B cell (primary cell): ENCODE measurements at regions not wholly inside any gene's neighbourhood (a gene's known extent, or its start where the extent isn't known, plus 50 kb on each side); places are given as distances from the start of the nearest gene placed in this dataset.

ENCODE experiments used
- ATAC-seq: fragments of 200-7000 bp; cut with Tn5 transposase; one replicate; pipeline ENCODE4 v1.10.0; 2021; ENCODE audit warnings: low read depth, mild to moderate bottlenecking, moderate number of reproducible peaks, moderate library complexity
- CTCF ChIA-PET: fragments of 350-600 bp; sonication (Branson Sonifier 250); formaldehyde crosslinking; loops from one replicate; lab custom pipeline; 2021; ENCODE audit warnings: antibody characterized with exemption, inconsistent platforms; lab: Charles Lee
- POLR2A ChIA-PET: fragments of 350-600 bp; sonication (Branson Sonifier 250); formaldehyde crosslinking; loops from one replicate; lab custom pipeline; 2021; ENCODE audit warnings: antibody characterized with exemption; lab: Charles Lee
- DNase-seq: peaks from one replicate; pipeline ENCODE4 v3.0.0; 2013
- H2AFZ ChIP-seq: 2 replicates; pipeline ENCODE4 v1.6.1; 2012; ENCODE audit warnings: mild to moderate bottlenecking, low read depth, low read length; ENCODE audit not compliant: insufficient read depth, poor library complexity, severe bottlenecking
- H3K27ac ChIP-seq, 2 donors: 1 replicate in 1 of 2; 2 replicates in 1 of 2; pipeline ENCODE4 v1.5.1; 2012 to 2013; ENCODE audit warnings: low read length in 2 of 2, mild to moderate bottlenecking in 2 of 2, moderate library complexity in 1 of 2
- H3K27me3 ChIP-seq, 4 experiments: fragments of 200-600 bp in 1 of 4; sonication (generic) in 1 of 4; replicated peaks in 1 of 4; 1 replicate in 2 of 4; 2 replicates in 2 of 4; pipeline versions ENCODE4 v1.6.1 to v1.7.0; 2013 to 2016; ENCODE audit warnings: low read length in 3 of 4, mild to moderate bottlenecking in 2 of 4, mixed read lengths in 1 of 4, moderate library complexity in 1 of 4; ENCODE audit not compliant: insufficient read depth in 4 of 4, control insufficient read depth in 3 of 4; ENCODE audit errors: control extremely low read depth in 1 of 4
- H3K36me3 ChIP-seq, 2 experiments: replicated peaks in 1 of 2; 1 replicate in 1 of 2; 2 replicates in 1 of 2; pipeline versions ENCODE4 v1.6.1 to v1.7.1; 2013; ENCODE audit warnings: low read length in 1 of 2; ENCODE audit not compliant: insufficient read depth in 2 of 2, control insufficient read depth in 1 of 2; ENCODE audit errors: control extremely low read depth in 1 of 2, extremely low read depth in 1 of 2
- H3K4me1 ChIP-seq, 2 donors: fragments of 200-600 bp in 1 of 2; sonication (generic) in 1 of 2; 1 replicate in 1 of 2; 2 replicates in 1 of 2; pipeline versions ENCODE4 v1.5.1 to v1.6.1; 2013 to 2017; ENCODE audit warnings: low read length in 2 of 2; ENCODE audit not compliant: control insufficient read depth in 2 of 2, insufficient read depth in 2 of 2
- H3K4me2 ChIP-seq: replicated peaks from 2 replicates; pipeline ENCODE3; 2012; ENCODE audit warnings: mild to moderate bottlenecking, low read depth, low read length; ENCODE audit not compliant: poor library complexity, severe bottlenecking
- H3K4me3 ChIP-seq, 5 experiments: fragments of 200-600 bp in 1 of 5; sonication (generic) in 1 of 5; 1 replicate in 3 of 5; 2 replicates in 2 of 5; pipeline versions ENCODE4 v1.5.1 to v1.7.0; 2011 to 2016; ENCODE audit warnings: low read length in 4 of 5, mild to moderate bottlenecking in 4 of 5, low read depth in 2 of 5, control low read depth in 1 of 5, moderate library complexity in 1 of 5; ENCODE audit not compliant: insufficient read depth in 1 of 5; ENCODE audit errors: control extremely low read depth in 1 of 5, extremely low read depth in 1 of 5
- H3K79me2 ChIP-seq: fragments of 200-600 bp; sonication (generic); one replicate; pipeline ENCODE4 v1.6.0; 2016; ENCODE audit warnings: low read length; ENCODE audit not compliant: control insufficient read depth, insufficient read depth
- H3K9ac ChIP-seq: fragments of 200-600 bp; sonication (generic); 2 replicates; pipeline ENCODE4 v1.6.1; 2017; ENCODE audit warnings: mild to moderate bottlenecking, low read length, moderate library complexity
- H3K9me3 ChIP-seq, 3 donors: one replicate each; pipeline versions ENCODE4 v1.6.1 to v1.7.1; 2013; ENCODE audit warnings: low read length in 2 of 3; ENCODE audit not compliant: control insufficient read depth in 2 of 3, insufficient read depth in 1 of 3; ENCODE audit errors: control extremely low read depth in 1 of 3
- H4K20me1 ChIP-seq: 2 replicates; pipeline ENCODE4 v1.6.0; 2012; ENCODE audit warnings: mild to moderate bottlenecking, low read length; ENCODE audit not compliant: insufficient read depth, control insufficient read depth, poor library complexity, severe bottlenecking
- H3K27ac Mint-ChIP-seq: one replicate; pipeline ENCODE4 v1.8.0; 2021; ENCODE audit warnings: mixed read lengths
- H3K27me3 Mint-ChIP-seq: one replicate; pipeline ENCODE4 v1.8.0; 2021; ENCODE audit warnings: mixed read lengths
- H3K4me1 Mint-ChIP-seq: one replicate; pipeline ENCODE4 v1.8.0; 2021; ENCODE audit warnings: mixed read lengths
- H3K4me3 Mint-ChIP-seq: one replicate; pipeline ENCODE4 v1.8.0; 2021; ENCODE audit warnings: mixed read lengths
- H3K9me3 Mint-ChIP-seq: one replicate; pipeline ENCODE4 v1.8.0; 2022; ENCODE audit warnings: mixed read lengths; ENCODE audit not compliant: insufficient read depth
- EZH2 ChIP-seq: IDR thresholded peaks from 2 replicates; pipeline ENCODE4 v1.6.1; 2012; ENCODE audit warnings: borderline replicate concordance, low read depth, mild to moderate bottlenecking, moderate library complexity, low read length; ENCODE audit not compliant: insufficient read depth, poor library complexity, severe bottlenecking
- WGBS: methylation state at CpG from one replicate; pipeline ENCODE4 v1.1.5; 2013; ENCODE audit warnings: missing lambda C conversion rate; ENCODE audit not compliant: insufficient coverage; 5-methylcytosine and 5-hydroxymethylcytosine counted together
- intact Hi-C: fragments of 100-400 bp; cut with micrococcal nuclease; formaldehyde crosslinking; loops from one replicate; pipeline ENCODE4 v1.10.0; 2022

DNA sequence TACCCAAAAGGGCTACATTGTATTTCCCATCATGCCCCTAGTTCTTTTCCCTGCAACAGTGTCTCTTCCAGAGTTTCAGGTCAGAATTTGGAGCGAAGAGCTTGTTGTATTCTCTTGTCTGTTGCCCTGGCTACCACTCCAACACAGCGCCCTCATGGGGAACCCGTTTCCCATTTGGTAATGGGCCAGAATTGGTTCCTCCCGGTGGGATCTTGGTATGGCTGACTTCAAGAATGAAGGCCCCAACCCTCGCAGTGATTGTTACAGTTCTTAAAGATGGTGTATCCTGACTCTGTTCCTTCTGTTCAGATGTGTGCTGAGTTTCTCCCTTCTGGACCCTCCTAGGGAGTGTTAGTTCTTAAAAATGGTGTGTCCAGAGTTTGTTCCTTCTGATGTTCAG, 110.5 kb upstream of the ZNF32 start:
- H3K27ac ChIP-seq: no peak overlapping the region
- H3K4me3 ChIP-seq: no peak overlapping the region
- H3K9me3 Mint-ChIP-seq: no peaks in the 10 kb centered on the region
- POLR2A ChIA-PET: no interaction called here
- no peaks in the 10 kb centered on the region for H3K79me2 ChIP-seq
- intact Hi-C loops: no loop called here
- H3K4me1 ChIP-seq: no peaks in the 10 kb centered on the region
- H3K27me3 ChIP-seq: no peaks in the 10 kb centered on the region
- no peak overlapping the region for H3K9ac ChIP-seq
- WGBS: 91% methylated on average over 5 of the region's 5 CpGs
- H3K27ac Mint-ChIP-seq: no peak overlapping the region
- no peak overlapping the region for H2AFZ ChIP-seq
- no peaks in the 10 kb centered on the region for H3K4me1 Mint-ChIP-seq
- H3K27me3 Mint-ChIP-seq: no peaks in the 10 kb centered on the region
- DNase-seq (no peak), ATAC-seq (no peak)
- no peaks in the 10 kb centered on the region for H3K9me3 ChIP-seq
- CTCF ChIA-PET: no interaction called here
- H3K4me2 ChIP-seq: no peak overlapping the region
- no peak for TF ChIP-seq EZH2
- no peaks in the 10 kb centered on the region for H3K36me3 ChIP-seq
- H4K20me1 ChIP-seq: no peaks in the 10 kb centered on the region
- H3K4me3 Mint-ChIP-seq: no peak overlapping the region

DNA sequence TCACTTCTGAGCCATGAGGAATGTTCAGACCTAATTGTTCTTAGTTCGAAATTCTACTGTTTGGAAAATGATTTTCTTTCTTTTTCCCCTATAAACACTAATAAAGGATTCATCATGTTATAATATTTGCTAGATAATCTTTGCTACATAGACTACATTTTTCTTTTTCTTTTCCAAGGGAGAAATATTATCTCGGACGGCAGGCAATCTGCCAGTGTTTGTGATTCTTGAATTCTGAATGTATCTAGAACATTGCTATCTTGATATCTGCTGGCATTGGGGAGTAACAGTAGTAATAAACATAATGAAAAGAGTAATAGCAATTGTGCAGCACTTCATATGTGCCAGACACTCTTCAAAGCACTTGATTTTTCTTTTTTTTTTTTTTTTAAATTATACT, 107.7 kb upstream of the ZNF32 start:
- H3K9ac ChIP-seq: no peak overlapping the region
- ATAC-seq (no peak), DNase-seq (no peak)
- H3K36me3 ChIP-seq: no peaks in the 10 kb centered on the region
- CTCF ChIA-PET: no interaction called here
- H3K4me2 ChIP-seq: no peak overlapping the region
- no peaks in the 10 kb centered on the region for H3K4me1 ChIP-seq
- no peaks in the 10 kb centered on the region for H4K20me1 ChIP-seq
- H3K27ac ChIP-seq: no peak overlapping the region
- no CpG with 5 or more reads among the region's 3 CpGs for WGBS
- intact Hi-C loops: no loop called here
- no peak for TF ChIP-seq EZH2
- POLR2A ChIA-PET: no interaction called here
- H3K9me3 Mint-ChIP-seq: no peaks in the 10 kb centered on the region
- no peaks in the 10 kb centered on the region for H3K79me2 ChIP-seq
- H2AFZ ChIP-seq: no peak overlapping the region
- H3K4me3 ChIP-seq: no peak overlapping the region
- H3K9me3 ChIP-seq: no peaks in the 10 kb centered on the region
- H3K27ac Mint-ChIP-seq: no peak overlapping the region
- no peaks in the 10 kb centered on the region for H3K4me1 Mint-ChIP-seq
- no peaks in the 10 kb centered on the region for H3K27me3 Mint-ChIP-seq
- no peak overlapping the region for H3K4me3 Mint-ChIP-seq
- no peaks in the 10 kb centered on the region for H3K27me3 ChIP-seq
